GM18861 (cell line): ENCODE measurements at regions not wholly inside any gene's neighbourhood (a gene's known extent, or its start where the extent isn't known, plus 50 kb on each side); places are given as distances from the start of the nearest gene placed in this dataset.

Source experiments
- ATAC-seq: cut with Tn5 transposase; IDR thresholded peaks from one replicate; pipeline ENCODE4 v1.9.1; 2021; ENCODE audit not compliant: unreplicated experiment

GRCh38 chr13:30128095-30128494 lies 179.3 kb downstream of the KATNAL1 start:
- no peak for ATAC-seq

- ATAC-seq = no peak
Observed at GRCh38 chr13:30126903-30127428, 180.4 kb downstream of the KATNAL1 start.

- no peak for ATAC-seq
Observed at GRCh38 chr13:30125422-30126073, 181.8 kb downstream of the KATNAL1 start.

GRCh38 chr13:30124131-30124768 lies 183.1 kb downstream of the KATNAL1 start:
- no peak for ATAC-seq

GRCh38 chr13:30123575-30123974 lies 183.8 kb downstream of the KATNAL1 start:
- no peak for ATAC-seq

- peak; percentile 49 for ATAC-seq
Observed at GRCh38 chr13:30121666-30122065, 185.7 kb downstream of the KATNAL1 start.

GRCh38 chr13:30121244-30121643 lies 186.1 kb downstream of the KATNAL1 start:
- ATAC-seq = no peak

GRCh38 chr13:30120133-30120822 lies 187.1 kb downstream of the KATNAL1 start:
- ATAC-seq = no peak

- no peak for ATAC-seq
Observed at GRCh38 chr13:30119476-30119875, 187.9 kb downstream of the KATNAL1 start.

GRCh38 chr13:30116379-30116778 lies 191.0 kb downstream of the KATNAL1 start:
- ATAC-seq = no peak

GRCh38 chr13:30115257-30115600 lies 192.1 kb downstream of the KATNAL1 start:
- ATAC-seq = no peak

- ATAC-seq = peak; percentile 73
Observed at GRCh38 chr13:30114571-30115256, 192.6 kb downstream of the KATNAL1 start.

GRCh38 chr13:30113983-30114570 lies 193.3 kb downstream of the KATNAL1 start:
- no peak for ATAC-seq

GRCh38 chr13:30113551-30113950 lies 193.8 kb downstream of the KATNAL1 start:
- ATAC-seq = no peak

GRCh38 chr13:30112602-30113435 lies 194.5 kb downstream of the KATNAL1 start:
- peak; percentile 43 for ATAC-seq

GRCh38 chr13:30111810-30112209 lies 195.5 kb downstream of the KATNAL1 start:
- ATAC-seq = no peak

- no peak for ATAC-seq
Observed at GRCh38 chr13:30110301-30111070, 196.9 kb downstream of the KATNAL1 start.

GRCh38 chr13:30109471-30110135 lies 197.7 kb downstream of the KATNAL1 start:
- ATAC-seq = no peak

GRCh38 chr13:30108913-30109237 lies 198.5 kb downstream of the KATNAL1 start:
- no peak for ATAC-seq
